SHP77 treated with DMSO at 0.1 percent for 48 hours (cell line): ENCODE measurements at regions not wholly inside any gene's neighbourhood (a gene's known extent, or its start where the extent isn't known, plus 50 kb on each side); places are given as distances from the start of the nearest gene placed in this dataset.
"Not testable (repeated sequence)": the region's sequence is repeated elsewhere in the genome, so short reads cannot be mapped to it uniquely, and the experiment has no call there.

Source experiments
- DNase-seq: peaks from one replicate; lab custom pipeline; 2025; lab: John Stamatoyannopoulos, UW

GRCh38 chr15:95608371-95608770 lies 722.1 kb upstream of the NR2F2 start:
- no peak for DNase-seq

- DNase-seq, result no peak
Measured at GRCh38 chr15:95609096-95609495, 721.4 kb upstream of the NR2F2 start.

- no peak for DNase-seq
Measured at GRCh38 chr15:95610945-95611344, 719.6 kb upstream of the NR2F2 start.

- no peak for DNase-seq
Measured at GRCh38 chr15:95615436-95615835, 715.1 kb upstream of the NR2F2 start.

DNA sequence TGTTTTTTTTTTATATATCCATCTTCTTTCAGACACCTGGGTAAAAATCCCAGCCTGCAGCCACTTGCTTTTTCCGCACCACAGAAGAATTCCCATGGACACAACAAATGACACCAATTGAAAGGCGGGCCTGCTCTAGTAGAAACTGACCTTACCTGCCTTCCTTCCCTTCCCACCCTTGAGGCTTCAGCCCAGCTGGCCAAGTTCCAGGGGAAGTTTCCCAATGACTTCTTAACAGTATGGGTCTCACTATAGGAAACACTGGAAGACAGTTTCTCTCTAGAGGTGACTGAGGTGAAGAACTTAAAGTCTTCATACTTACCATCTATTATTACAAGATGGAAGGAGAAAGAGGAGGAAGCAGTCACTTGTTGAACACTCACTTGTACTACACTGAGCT lies 714.2 kb upstream of the NR2F2 start:
- DNase-seq, result no peak

GRCh38 chr15:95620934-95621579 lies 709.4 kb upstream of the NR2F2 start:
- DNase-seq, result no peak

GRCh38 chr15:95622843-95623242 lies 707.7 kb upstream of the NR2F2 start:
- DNase-seq, result no peak

- DNase-seq, result no peak
Measured at GRCh38 chr15:95624100-95624499, 706.4 kb upstream of the NR2F2 start.

DNA sequence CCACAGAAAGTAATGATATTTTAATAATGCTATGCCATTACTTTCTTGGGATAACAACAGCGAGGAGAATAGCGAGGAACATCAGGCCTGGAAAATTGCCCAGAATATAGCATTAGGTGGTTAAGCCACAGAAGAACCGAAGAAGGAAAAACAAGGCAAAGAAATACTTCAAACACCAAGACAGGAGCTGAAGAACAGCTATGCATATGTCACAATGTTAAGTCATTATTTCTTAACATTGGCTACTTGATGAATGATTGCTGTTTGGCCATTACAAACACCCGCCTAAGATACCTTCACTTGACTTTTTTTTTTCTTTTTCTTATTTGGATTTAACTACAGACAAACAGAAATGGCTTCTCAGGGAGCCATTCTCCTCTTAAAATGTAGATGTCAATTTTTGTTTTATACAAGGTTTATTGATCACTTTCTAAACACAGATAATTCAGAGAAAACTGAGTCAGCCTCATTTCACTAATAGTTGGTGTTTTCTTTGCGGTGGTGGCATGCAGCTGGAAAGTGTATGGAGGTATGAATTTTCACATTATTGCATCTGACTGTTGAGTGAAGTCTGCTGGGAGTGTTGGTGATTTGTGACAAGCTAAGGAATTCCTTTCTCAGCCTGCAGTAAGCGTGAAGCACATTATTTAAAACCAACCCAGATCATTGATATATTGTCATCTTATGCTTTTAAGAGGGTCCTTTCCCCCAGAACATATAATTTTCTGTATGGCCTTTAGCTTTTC lies 705.7 kb upstream of the NR2F2 start:
- no peak for DNase-seq

DNA sequence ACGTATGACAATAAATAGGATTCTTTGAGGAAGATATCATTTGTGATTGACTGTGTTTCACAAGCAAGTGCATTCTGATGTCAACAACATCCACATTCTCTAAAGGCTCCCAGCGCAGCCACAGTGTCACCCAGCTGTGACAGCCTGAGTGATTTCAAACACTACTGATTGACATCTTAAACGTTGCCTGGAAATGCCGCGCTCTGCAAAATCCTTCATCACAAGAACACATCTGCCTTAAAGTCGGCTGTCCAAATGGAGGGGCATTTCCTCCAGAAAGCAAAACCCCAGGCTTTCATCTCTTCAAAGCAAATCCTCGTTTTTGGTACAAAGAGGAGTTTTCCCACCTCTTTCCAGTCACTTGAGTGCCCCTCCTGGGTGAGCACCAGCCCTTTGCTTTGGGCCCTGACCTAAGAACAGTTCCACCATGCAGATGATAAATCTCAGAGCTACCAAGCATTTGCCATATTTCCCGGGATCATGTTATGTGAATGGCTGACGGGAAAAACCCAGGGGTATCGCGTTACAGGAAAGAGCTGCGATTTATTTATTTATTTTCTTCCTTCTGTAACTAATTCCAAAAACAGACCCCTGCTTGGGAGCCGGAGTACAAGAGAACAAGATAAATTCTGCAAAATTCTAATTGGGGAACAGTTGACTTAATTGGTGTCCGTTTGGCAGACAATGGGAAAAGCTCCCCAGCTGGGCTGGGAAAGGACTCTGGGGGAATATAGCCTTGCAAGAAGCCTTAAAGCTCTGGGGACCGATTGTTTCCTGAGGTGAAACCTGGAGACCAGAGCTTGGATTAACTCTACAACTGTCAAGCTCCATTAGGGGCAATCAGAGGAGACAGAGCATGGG lies 703.8 kb upstream of the NR2F2 start:
- no peak for DNase-seq

DNA sequence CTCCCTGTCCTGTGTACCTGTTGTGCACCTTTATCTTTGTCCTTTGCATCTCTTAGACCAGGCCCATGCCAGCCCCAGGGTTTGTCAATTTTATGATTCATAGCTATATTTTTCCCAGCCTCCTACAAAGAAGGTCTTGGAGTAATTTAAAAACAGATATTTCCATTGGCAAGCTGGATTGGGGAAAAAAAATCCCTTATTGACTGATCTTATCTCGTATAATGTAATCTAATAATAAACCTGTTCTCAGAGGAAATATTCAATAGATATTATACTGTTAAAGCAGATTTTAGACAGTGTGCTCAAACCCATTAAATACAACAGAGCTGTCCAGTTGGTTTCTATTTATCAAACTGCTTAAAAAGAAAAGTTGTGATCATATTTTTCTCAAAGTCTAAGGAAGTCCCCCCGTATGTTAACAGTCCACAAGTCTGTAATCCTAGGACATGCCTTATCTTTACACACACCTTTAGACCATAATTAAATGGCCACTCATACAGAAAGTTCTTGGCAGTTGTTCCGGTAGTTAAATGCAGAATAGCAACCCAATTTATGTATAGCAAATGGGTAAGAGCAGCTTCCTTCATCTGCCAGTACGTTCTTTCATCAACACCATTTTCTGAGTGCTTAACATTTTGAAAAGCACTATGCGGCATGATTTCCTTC lies 700.9 kb upstream of the NR2F2 start:
- DNase-seq, result no peak

DNA sequence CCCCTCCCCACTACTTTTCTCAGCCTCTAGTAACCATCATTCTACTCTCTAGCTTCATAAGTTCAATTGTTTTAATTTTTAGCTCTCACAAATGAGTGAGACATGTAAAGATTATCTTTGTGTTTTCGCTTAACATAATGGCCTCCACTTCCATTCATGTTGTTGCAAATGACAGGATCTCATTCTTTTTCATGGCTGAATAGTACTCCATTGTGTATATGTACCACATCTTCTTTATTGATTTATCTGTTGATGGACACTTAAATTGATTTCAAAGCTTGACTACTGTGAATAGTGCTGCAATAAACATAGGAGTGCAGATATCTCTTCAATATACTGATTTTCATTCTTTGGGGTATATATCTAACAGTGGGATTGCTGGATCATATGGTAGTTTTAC lies 699.8 kb upstream of the NR2F2 start:
- DNase-seq, result no peak

DNA sequence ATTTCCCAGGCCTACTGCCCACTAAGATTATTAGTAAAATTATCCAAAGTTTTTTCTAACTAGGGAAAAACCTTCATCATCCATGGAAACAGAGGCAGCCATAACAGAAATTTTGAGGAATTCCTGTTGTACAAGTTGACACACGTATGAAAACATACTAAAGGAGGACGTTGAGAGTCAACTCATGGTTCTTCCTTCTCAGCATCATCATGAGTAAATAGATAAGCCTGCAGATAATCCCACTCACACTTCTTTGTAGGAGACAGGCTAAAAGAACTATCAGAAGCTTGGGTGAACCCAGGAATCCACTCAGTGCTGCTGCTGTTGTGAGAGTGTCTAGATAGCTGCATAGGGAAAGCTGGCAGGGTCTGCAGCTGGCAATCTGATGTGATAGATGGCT lies 694.8 kb upstream of the NR2F2 start:
- no peak for DNase-seq

DNA sequence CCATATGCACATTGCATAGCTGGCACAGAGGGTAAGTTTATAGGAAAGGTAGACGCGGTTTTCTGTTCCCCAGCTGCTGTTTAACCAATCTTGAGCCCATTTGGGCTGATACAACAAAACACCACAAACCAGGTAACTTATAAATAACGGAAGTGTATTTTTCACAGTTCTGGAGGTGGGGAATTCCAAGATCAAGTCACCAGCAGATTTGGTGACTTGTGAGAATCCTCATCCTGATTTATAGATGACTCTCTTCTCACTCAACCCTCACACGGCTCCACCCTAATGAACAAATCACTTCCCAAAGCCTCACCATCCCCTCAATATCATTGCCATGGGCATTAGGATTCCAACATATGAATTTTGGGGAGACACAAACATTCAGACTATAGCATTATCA lies 694.4 kb upstream of the NR2F2 start:
- DNase-seq, result no peak

DNA sequence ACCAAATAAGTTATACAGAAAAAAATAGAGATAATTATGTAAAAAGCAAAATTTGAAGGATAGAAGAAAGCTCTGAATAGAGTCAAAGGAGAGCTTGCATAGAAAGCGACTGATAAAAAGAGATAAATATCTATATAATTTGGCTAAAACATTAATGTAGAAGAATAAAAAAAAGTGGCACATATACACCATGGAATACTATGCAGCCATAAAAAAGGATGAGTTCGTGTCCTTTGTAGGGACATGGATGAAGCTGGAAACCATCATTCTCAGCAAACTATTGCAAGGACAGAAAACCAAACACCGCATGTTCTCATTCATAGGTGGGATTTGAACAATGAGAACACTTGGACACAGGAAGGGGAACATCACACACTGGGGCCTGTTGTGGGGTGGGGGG lies 693.3 kb upstream of the NR2F2 start:
- not testable (repeated sequence) for DNase-seq

DNA sequence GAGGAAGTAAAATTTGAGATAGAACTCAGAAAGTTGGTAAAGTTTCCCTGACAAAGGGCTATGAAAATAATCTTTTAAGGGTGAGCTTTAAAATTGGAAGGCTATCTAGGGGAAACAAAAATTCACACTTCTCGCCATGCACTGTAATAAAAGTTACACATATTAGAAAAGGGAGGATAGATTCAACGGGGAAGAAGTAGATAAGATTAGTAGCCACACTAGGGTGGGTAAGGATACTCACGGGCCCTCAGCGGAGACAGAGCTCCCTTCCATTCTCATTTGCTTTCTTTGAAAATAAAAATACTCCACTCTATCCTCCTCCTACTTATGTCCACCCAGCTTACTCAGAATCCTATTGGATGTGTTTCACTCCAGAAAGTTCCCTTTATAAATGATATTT lies 691.3 kb upstream of the NR2F2 start:
- no peak for DNase-seq

- DNase-seq, result no peak
Measured at GRCh38 chr15:95644100-95644875, 686.2 kb upstream of the NR2F2 start.

DNA sequence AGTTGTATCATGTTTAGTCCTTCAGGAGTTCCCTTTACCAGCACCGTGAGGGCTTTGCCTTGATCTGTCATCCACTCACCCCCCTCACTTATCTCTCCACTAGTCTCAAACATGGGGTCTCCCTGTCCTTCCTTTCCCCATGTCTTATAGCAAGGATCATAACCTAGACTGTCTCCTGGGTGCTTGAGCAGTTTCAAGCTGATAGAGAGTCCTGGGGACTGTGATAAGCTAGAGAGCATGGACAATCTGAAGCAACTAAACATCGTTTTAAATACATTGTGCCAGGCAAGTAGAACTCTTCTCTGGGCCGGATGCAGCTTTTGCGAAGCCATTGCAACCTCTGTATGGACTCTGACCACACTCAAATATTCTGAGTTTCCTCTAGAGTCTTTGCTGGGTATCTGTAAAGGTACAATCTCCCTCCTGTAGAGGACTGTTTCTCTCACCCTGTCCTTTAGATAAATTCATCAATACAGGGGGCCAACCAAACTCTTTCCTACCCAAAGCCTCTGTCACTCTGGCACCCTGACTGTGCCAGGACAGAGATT lies 684.6 kb upstream of the NR2F2 start:
- no peak for DNase-seq

GRCh38 chr15:95646484-95647273 lies 683.8 kb upstream of the NR2F2 start:
- DNase-seq, result no peak

- no peak for DNase-seq
Measured at GRCh38 chr15:95647531-95648277, 682.8 kb upstream of the NR2F2 start.
